GM06990 (cell line): ENCODE measurements at regions not wholly inside any gene's neighbourhood (a gene's known extent, or its start where the extent isn't known, plus 50 kb on each side); places are given as distances from the start of the nearest gene placed in this dataset.
"Not testable (repeated sequence)": the region's sequence is repeated elsewhere in the genome, so short reads cannot be mapped to it uniquely, and the experiment has no call there.

Experiments used
- DNase-seq: peaks from one replicate; pipeline ENCODE4 v3.0.0-alpha.2; 2011; ENCODE audit not compliant: insufficient read length; ENCODE audit errors: extremely low read depth
- H3K27me3 ChIP-seq: replicated peaks from 2 replicates; pipeline ENCODE4 v1.6.0; 2011; ENCODE audit warnings: low read length; ENCODE audit not compliant: control insufficient read depth, insufficient read depth
- H3K36me3 ChIP-seq: 2 replicates; pipeline ENCODE4 v1.5.1; 2011; ENCODE audit warnings: low read length; ENCODE audit not compliant: control insufficient read depth, insufficient read depth
- H3K4me3 ChIP-seq: replicated peaks from 2 replicates; pipeline ENCODE4 v1.5.1; 2011; ENCODE audit warnings: low read depth, mild to moderate bottlenecking, control low read depth, low read length
- CTCF ChIP-seq: IDR thresholded peaks from 2 replicates; pipeline ENCODE4 v1.5.1; 2011; ENCODE audit warnings: low read length, control low read depth, mild to moderate bottlenecking, inconsistent platforms; ENCODE audit not compliant: insufficient read depth, poor library complexity, severe bottlenecking

- no peak for DNase-seq
- H3K27me3 ChIP-seq = no peaks in the 10 kb centered on the region
- H3K36me3 ChIP-seq = no peaks in the 10 kb centered on the region
- H3K4me3 ChIP-seq = no peak overlapping the region
- no peak for TF ChIP-seq CTCF
Measured at GRCh38 chr4:66164869-66165268, 494.6 kb upstream of the EPHA5 start.

- no peak for DNase-seq
- H3K27me3 ChIP-seq = no peaks in the 10 kb centered on the region
- no peaks in the 10 kb centered on the region for H3K36me3 ChIP-seq
- no peak for TF ChIP-seq CTCF
- no peak overlapping the region for H3K4me3 ChIP-seq
Measured at GRCh38 chr4:66160606-66161005, 490.3 kb upstream of the EPHA5 start.

- no peak for DNase-seq
- Histone ChIP-seq H3K27me3 (no peaks in the 10 kb centered on the region), H3K36me3 (no peaks in the 10 kb centered on the region), H3K4me3 (no peak overlapping the region)
- TF ChIP-seq CTCF = no peak
Measured at GRCh38 chr4:66157594-66157993, 487.3 kb upstream of the EPHA5 start.

- no peak for DNase-seq
- no peak overlapping the region for H3K4me3 ChIP-seq
- H3K36me3 ChIP-seq = no peaks in the 10 kb centered on the region
- TF ChIP-seq CTCF = no peak
- H3K27me3 ChIP-seq = no peaks in the 10 kb centered on the region
Measured at GRCh38 chr4:66130042-66130441, 459.8 kb upstream of the EPHA5 start.

GRCh38 chr4:66123831-66124413 is 453.6 kb upstream of the EPHA5 start:
- H3K4me3 ChIP-seq = no peak overlapping the region
- TF ChIP-seq CTCF = no peak
- no peak for DNase-seq
- no peaks in the 10 kb centered on the region for H3K36me3 ChIP-seq
- H3K27me3 ChIP-seq = no peaks in the 10 kb centered on the region

- Histone ChIP-seq H3K4me3 (no peak overlapping the region), H3K36me3 (no peaks in the 10 kb centered on the region), H3K27me3 (no peaks in the 10 kb centered on the region)
- TF ChIP-seq CTCF = no peak
- DNase-seq = no peak
Measured at GRCh38 chr4:66123190-66123589, 452.9 kb upstream of the EPHA5 start.

- H3K4me3 ChIP-seq, H3K27me3 ChIP-seq, H3K36me3 ChIP-seq, DNase-seq: not testable (repeated sequence)
Measured at GRCh38 chr4:66115231-66115630, 444.9 kb upstream of the EPHA5 start.
